NT2/D1 (cell line): ENCODE measurements at regions not wholly inside any gene's neighbourhood (a gene's known extent, or its start where the extent isn't known, plus 50 kb on each side); places are given as distances from the start of the nearest gene placed in this dataset.
"Not testable (repeated sequence)": the region's sequence is repeated elsewhere in the genome, so short reads cannot be mapped to it uniquely, and the experiment has no call there.

ENCODE experiments used
- DNase-seq: peaks from one replicate; pipeline ENCODE4 v3.0.0-alpha.2; 2011; ENCODE audit warnings: low read depth, low spot score
- H3K27me3 ChIP-seq: 2 replicates; pipeline ENCODE4 v1.6.0; 2011; ENCODE audit warnings: mild to moderate bottlenecking; ENCODE audit not compliant: insufficient read length, insufficient read depth
- H3K36me3 ChIP-seq: 2 replicates; pipeline ENCODE4 v1.6.1; 2011; ENCODE audit warnings: mild to moderate bottlenecking, low read length, mixed read lengths; ENCODE audit not compliant: insufficient read depth, insufficient read length
- H3K4me1 ChIP-seq: 2 replicates; pipeline ENCODE4 v1.5.1; 2011; ENCODE audit not compliant: insufficient read depth, insufficient read length
- H3K4me3 ChIP-seq: 2 replicates; pipeline ENCODE4 v1.5.1; 2011; ENCODE audit warnings: low read depth; ENCODE audit not compliant: insufficient read length
- H3K9ac ChIP-seq: 2 replicates; pipeline ENCODE4 v1.6.0; 2011; ENCODE audit warnings: low read depth; ENCODE audit not compliant: insufficient read length
- H3K9me3 ChIP-seq: 2 replicates; pipeline ENCODE4 v1.5.1; 2011; ENCODE audit warnings: mild to moderate bottlenecking, low read length; ENCODE audit not compliant: insufficient read depth
- SUZ12 ChIP-seq: IDR thresholded peaks from 2 replicates; pipeline ENCODE4 v1.6.1; 2011; ENCODE audit not compliant: insufficient read length, insufficient read depth; ENCODE audit errors: extremely low read depth
- YY1 ChIP-seq: IDR thresholded peaks from 2 replicates; pipeline ENCODE4 v1.6.1; 2011; ENCODE audit not compliant: insufficient read length, insufficient read depth
- ZNF274 ChIP-seq: IDR thresholded peaks from 2 replicates; pipeline ENCODE4 v1.6.1; 2011; ENCODE audit warnings: mild to moderate bottlenecking, low read depth, low read length

- Histone ChIP-seq H3K4me3 (no peak overlapping the region), H3K4me1 (no peaks in the 10 kb centered on the region), H3K9me3 (no peaks in the 10 kb centered on the region), H3K27me3 (no peaks in the 10 kb centered on the region), H3K36me3 (no peaks in the 10 kb centered on the region), H3K9ac (no peak overlapping the region)
- TF ChIP-seq ZNF274 (no peak), SUZ12 (no peak), YY1 (no peak)
- no peak for DNase-seq
Observed at GRCh38 chrX:96464880-96465558, 219.6 kb upstream of the DIAPH2 start.

DNA sequence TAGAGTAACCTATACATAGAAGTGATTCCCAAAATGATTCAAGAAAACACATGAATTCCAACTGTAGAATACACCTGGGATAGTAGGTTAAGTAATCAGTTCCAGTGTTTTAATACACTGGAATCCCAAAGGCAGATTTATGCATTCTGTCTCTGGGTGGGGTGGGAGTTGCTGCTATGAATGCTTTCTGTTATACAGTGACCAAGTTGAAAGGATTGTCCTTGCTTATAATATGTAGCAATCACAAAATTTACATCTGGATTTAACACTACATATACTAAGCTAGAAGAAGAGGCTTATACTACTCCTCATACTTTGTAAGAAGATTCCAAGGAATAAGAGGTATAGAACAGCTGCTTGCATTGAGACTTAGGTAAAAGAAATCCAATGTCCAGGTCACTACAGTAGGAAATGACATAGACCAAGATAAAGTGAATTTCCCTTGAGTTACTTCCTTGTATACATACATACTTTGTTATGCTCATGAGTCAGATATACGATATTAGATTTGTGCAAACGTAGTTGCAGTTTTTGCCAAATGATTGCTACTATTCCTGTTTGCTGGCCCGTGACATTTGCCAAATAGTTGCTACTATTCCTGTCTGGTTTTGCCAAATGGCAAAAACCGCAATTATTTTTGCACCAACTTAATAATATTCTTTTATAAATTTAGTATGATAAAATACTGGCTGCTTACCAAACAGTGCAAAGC is 210.5 kb upstream of the DIAPH2 start:
- Histone ChIP-seq H3K27me3 (no peaks in the 10 kb centered on the region), H3K9ac (no peak overlapping the region), H3K4me1 (no peaks in the 10 kb centered on the region), H3K36me3 (no peaks in the 10 kb centered on the region), H3K4me3 (no peak overlapping the region), H3K9me3 (no peaks in the 10 kb centered on the region)
- DNase-seq, result no peak
- no peak for TF ChIP-seq YY1
- TF ChIP-seq SUZ12, result no peak
- no peak for TF ChIP-seq ZNF274

DNA sequence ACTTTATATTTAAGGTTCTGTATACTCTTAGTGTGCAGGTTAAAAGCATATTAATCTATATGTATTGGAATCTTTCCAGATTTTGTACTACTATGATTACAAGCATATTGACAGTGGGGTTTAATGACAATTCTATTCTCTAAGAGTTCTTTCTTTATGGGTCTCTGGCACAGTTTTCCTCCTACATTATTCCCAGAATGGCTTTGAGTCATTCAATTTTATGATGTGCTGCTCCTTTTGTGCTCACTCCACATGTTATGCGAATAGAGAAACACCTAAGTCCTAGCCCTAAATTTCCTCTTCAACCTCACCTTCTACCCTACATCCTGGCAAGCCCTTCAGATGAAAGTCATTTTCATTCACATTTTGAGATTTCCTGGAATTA is 209.9 kb upstream of the DIAPH2 start:
- TF ChIP-seq ZNF274 (no peak), SUZ12 (no peak), YY1 (no peak)

DNA sequence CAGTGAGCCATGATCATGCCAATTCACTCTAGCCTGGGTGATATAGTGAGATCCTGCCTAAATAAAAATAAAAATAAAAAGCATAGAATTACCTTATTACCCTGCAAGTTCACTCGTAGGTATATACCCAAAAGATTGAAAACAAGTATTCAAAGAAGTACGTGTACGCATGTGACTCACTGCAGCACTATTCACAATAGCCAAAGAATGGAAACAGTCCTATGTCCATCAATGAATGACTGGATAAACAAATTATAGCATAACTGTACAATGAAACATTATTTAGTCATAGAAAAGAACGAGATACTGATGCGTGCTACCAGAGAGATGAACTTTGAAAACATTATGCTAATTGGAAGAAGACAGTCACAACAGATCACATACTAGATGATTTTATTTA is 204.6 kb upstream of the DIAPH2 start:
- TF ChIP-seq SUZ12, result no peak
- TF ChIP-seq YY1, result no peak
- TF ChIP-seq ZNF274, result no peak

More for the DNA sequence above, 209.9 kb upstream of the DIAPH2 start:
- Histone ChIP-seq H3K27me3 (no peaks in the 10 kb centered on the region), H3K36me3 (no peaks in the 10 kb centered on the region), H3K9ac (no peak overlapping the region), H3K4me1 (no peaks in the 10 kb centered on the region), H3K4me3 (no peak overlapping the region), H3K9me3 (no peaks in the 10 kb centered on the region)
- DNase-seq, result no peak

GRCh38 chrX:96481831-96482230 is 202.8 kb upstream of the DIAPH2 start:
- no peak for TF ChIP-seq YY1
- TF ChIP-seq ZNF274, result no peak
- TF ChIP-seq SUZ12, result no peak
- Histone ChIP-seq H3K9ac (no peak overlapping the region), H3K4me1 (no peaks in the 10 kb centered on the region), H3K9me3 (no peaks in the 10 kb centered on the region), H3K4me3 (no peak overlapping the region), H3K27me3 (no peaks in the 10 kb centered on the region), H3K36me3 (no peaks in the 10 kb centered on the region)
- DNase-seq, result no peak

More for the DNA sequence above, 204.6 kb upstream of the DIAPH2 start:
- Histone ChIP-seq H3K4me3 (no peak overlapping the region), H3K27me3 (no peaks in the 10 kb centered on the region), H3K36me3 (no peaks in the 10 kb centered on the region), H3K4me1 (no peaks in the 10 kb centered on the region), H3K9me3 (no peaks in the 10 kb centered on the region), H3K9ac (no peak overlapping the region)
- no peak for DNase-seq

GRCh38 chrX:96483647-96484160 is 200.9 kb upstream of the DIAPH2 start:
- peak; percentile 33 for DNase-seq
- no peaks in the 10 kb centered on the region for H3K9me3 ChIP-seq
- TF ChIP-seq YY1, result no peak
- TF ChIP-seq ZNF274, result no peak
- no peak for TF ChIP-seq SUZ12
- no peaks in the 10 kb centered on the region for H3K4me1 ChIP-seq
- no peak overlapping the region for H3K9ac ChIP-seq
- no peak overlapping the region for H3K4me3 ChIP-seq
- no peaks in the 10 kb centered on the region for H3K27me3 ChIP-seq
- H3K36me3 ChIP-seq, result no peaks in the 10 kb centered on the region

DNA sequence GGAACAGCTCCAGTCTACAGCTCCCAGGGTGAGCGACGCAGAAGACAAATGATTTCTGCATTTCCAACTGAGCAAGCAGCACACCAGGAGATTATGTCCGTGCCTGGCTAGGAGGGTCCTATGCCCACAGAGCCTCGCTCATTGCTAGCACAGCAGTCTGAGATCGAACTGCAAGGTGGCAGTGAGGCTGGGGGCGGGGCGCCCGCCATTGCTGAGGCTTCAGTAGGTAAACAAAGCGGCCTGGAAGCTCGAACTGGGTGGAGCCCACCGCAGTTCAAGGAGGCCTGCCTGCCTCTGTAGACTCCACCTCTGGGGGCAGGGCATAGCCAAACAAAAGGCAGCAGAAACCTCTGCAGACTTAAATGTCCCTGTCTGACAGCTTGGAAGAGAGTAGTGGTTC is 198.0 kb upstream of the DIAPH2 start:
- H3K9me3 ChIP-seq, DNase-seq: not testable (repeated sequence)

More for the DNA sequence above, 198.0 kb upstream of the DIAPH2 start:
- H3K27me3 ChIP-seq, H3K9ac ChIP-seq, H3K36me3 ChIP-seq, H3K4me1 ChIP-seq, H3K4me3 ChIP-seq: not testable (repeated sequence)
